Activated gamma-delta T cell (primary cell): ENCODE measurements at regions not wholly inside any gene's neighbourhood (a gene's known extent, or its start where the extent isn't known, plus 50 kb on each side); places are given as distances from the start of the nearest gene placed in this dataset.
"Not testable (repeated sequence)": the region's sequence is repeated elsewhere in the genome, so short reads cannot be mapped to it uniquely, and the experiment has no call there.

Experiments used
- DNase-seq: peaks from one replicate; lab custom pipeline; 2025; lab: John Stamatoyannopoulos, UW

DNA sequence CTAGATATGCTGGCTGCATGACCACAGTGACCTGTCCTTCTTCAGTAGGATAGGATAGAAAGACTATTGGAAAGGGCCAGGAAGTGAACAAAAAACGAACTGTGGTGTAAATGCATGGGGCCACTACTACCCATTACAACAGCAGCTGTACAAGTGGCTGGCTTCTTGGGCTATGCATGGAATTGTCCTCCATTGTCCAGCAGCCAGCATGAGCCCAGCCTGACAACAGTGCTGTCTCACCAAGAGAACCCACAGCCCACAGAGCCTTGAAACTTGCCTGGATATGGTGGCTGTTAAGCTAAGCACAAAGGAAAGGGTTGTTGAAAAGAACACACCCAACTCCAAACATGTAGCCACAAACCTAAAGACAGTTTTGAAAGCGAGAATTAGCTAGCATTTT is 330.2 kb upstream of the F9 start:
- no peak for DNase-seq

GRCh38 chrX:139199933-139200332 is 330.6 kb upstream of the F9 start:
- no peak for DNase-seq

GRCh38 chrX:139198936-139199335 is 331.6 kb upstream of the F9 start:
- DNase-seq: no peak

GRCh38 chrX:139196890-139197289 is 333.6 kb upstream of the F9 start:
- DNase-seq: no peak

GRCh38 chrX:139194571-139195280 is 335.8 kb upstream of the F9 start:
- peak; percentile 12 for DNase-seq

DNA sequence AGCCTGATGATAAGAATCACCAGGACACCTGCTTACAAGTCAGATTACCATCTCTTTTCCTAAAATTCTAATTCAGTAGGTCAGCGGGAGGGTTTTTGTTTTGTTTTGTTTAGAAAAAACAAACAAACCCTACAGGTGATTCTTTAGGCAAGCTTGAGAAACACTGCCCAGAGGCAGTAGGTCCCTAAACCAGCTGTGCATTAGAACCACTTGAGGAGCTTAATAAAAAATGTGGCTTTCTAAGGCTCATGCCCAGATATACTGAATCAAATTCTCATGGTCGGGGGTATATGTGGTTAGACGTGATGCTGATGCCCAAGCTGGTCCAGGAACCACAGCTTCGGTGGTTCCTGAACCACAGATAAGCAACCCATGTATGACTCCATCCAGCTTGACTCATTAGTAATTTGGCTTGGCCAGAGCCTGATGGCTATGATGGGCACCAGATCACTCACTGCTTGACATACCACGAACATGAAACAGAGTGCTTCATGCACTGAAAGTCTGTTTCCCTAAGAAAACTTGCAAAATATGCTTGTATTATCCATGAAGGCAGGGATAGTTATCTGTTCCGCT is 338.1 kb upstream of the F9 start:
- no peak for DNase-seq

DNA sequence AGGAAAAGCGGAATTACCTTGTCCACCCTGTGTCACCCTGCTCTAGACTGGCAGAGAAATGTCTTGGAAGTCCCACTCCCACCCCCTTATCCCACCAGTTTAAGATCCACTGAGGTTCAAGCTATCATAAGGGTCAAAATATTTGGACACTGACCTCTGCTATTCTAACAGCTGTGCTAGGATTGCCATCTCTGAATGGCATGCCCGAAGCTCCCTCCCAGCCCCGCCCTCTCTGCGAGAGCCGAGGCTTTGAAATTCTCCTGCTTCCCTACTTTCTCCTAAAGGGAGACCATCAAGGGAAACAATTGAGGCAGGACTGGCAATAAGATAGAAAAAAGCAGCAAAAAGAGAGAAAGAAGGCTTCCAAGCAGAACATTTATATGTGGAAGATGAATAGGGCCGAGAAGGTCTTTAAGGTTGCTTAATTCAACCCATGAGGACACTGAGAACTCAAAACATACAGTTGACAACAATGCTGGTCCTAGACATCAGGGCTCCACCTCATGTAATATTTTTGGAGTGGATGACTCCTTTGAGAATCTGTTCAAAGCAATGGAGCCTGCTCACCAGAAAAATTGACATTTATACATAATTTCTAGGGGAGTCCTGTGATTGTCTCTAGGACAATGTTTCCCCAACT is 338.7 kb upstream of the F9 start:
- no peak for DNase-seq

DNA sequence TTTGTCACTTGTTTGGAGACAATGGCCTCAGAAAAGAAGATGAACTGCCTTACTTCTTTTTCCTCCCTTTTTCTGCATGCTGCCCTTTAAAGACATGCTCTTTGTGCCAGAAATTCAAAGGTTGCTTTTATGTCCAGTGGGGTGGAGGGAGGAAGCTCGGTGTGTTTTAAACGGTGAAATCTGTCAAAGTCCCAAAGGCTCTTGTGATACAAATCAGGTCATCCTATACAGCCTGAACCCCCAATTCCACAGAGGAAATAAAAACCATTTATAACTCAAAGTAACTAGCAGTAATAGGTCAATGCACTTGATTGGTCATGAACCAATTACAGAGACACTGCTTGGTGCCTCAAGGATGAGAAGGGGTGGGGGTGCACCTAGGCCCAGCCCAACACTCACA is 339.3 kb upstream of the F9 start:
- no peak for DNase-seq

GRCh38 chrX:139187738-139188137 is 342.8 kb upstream of the F9 start:
- no peak for DNase-seq

GRCh38 chrX:139186991-139187390 is 343.5 kb upstream of the F9 start:
- no peak for DNase-seq

DNA sequence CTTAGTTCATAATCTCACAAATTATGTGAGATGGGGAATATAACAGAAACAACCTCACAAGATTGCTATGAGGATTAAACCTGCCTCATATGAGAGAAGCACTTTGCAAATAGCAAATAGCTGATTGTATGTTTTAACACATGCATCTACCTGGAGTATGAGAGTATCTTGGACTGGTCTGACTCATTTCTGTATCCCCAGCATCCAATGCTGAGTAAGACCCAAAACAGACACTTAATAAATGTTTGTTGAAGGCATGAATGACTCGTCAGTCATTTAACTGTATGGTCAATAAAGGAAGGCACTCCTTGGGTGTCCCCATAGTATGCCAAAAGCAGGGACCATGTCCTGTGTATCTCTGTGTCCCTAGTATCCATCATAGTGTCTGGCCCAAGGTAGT is 350.9 kb upstream of the F9 start:
- DNase-seq: no peak

GRCh38 chrX:139178980-139179379 is 351.6 kb upstream of the F9 start:
- DNase-seq: no peak

- no peak for DNase-seq
Observed at GRCh38 chrX:139172731-139173130, 357.8 kb upstream of the F9 start.

- DNase-seq: no peak
Observed at GRCh38 chrX:139170526-139171173, 359.9 kb upstream of the F9 start.

DNA sequence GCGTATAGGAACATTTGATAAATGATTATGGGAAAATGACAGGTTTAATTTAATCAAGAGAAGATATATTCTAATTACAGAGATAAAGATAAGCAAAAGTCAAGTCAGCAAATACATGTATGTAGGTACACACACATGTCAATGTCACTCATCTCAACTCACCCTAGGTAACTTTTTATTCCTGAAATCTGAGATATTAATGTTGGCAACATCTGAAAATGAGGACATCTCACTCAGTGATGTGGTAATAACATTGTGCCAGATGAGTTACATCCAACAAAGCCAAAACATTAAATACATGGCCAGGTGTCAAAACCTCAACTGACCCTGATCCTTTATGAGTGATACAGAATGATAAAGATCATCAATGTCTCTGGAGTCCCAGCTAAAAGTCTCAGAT is 363.3 kb upstream of the F9 start:
- DNase-seq: no peak

- no peak for DNase-seq
Observed at GRCh38 chrX:139158256-139158655, 372.3 kb upstream of the F9 start.

DNA sequence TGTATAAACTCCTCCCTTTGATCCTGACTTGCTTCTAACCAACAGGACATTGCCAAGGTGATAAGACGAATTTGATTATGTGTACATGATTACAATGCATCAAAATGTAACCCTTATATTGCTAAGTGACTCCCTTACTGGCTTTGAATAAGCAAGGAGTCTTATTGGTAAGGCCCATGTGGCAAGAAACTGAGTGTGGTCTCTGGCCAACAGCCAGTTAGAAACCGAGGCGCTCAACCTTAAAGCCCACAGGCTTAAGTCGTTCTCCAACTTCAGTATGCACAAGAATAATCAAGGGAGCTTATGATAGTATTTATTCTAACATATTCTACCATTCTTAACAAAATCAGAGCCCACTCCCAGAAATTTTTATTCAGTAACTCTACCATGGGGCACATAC is 374.2 kb upstream of the F9 start:
- DNase-seq: no peak

- DNase-seq: not testable (repeated sequence)
Observed at GRCh38 chrX:139146625-139147024, 383.9 kb upstream of the F9 start.

DNA sequence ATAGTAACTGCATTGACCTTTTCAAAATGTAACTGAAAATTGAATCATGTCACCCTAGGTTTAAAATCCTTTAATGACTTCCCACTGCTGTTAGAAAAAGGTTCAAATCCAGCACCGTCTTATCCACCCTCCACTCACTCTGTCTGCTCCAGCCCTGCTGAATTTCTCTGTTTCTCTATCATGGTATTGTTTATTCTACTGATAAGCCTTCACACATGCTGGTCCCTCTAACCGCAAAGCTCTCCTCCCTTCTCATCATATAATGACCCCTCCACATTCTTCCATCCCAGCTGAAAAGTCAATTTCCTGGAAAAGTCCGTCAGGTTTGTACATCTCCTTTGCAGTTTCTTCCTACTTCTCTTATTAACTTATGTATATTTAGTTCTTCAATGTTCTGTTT is 389.2 kb upstream of the F9 start:
- DNase-seq: no peak

- no peak for DNase-seq
Observed at GRCh38 chrX:139134316-139134715, 396.2 kb upstream of the F9 start.

DNA sequence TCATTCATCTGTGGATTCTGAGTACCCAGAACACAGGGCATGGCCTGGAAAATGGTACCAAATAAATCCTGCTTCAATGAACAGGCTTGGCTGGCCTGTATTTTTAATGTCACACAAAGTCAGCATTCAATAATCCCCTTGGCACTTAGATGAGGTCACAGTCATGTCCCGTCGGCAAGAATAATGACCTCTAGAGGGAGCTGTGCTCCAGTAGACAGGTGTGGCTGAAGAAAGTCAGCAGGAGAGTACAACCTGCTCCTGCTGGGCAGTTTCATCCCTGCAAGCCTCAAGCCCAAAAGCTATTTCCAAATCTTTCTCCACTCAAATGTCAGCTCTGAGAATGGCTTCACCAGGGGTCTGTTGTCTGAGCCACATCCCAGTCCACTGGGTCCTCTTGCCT is 404.0 kb upstream of the F9 start:
- DNase-seq: no peak

- DNase-seq: no peak
Observed at GRCh38 chrX:139125916-139126315, 404.6 kb upstream of the F9 start.
